ENCODE measurements at regions not wholly inside any gene's neighbourhood (a gene's known extent, or its start where the extent isn't known, plus 50 kb on each side); places are given as distances from the start of the nearest gene placed in this dataset.

DNA sequence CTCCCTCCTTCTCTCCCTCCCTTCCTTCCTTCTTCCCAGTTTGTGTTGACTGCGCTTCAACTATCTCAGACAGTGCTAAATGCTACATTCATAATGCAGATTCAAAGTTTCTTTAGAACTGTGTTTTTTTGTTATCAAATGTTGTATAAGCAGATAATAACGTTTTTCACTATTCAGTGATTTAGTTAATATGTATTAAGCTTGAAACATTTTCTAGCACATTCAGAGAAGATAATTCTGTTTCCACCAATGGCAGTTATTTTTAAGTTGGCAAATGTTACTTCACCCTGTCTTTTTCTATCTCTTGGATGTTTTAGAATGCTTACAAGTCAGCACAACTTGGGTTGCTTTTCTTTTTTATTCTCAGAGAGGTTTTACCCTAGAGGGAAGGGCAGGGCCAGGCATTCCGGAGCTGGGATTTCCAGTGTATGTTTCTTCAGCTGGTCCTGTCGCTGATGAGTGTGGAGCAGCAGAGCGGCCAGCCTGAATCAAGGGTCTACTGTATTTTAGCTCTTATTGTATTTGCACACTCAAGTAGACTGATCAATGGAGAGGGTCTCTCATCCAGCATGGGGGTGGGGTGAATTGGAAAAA lies 162.3 kb upstream of the ARHGAP20 start:
- no peak for TF ChIP-seq RFX5 (IDR thresholded peaks at IDR 0.05; ENCODE audit: low read depth, low read length)
- TF ChIP-seq, protein P1, sequence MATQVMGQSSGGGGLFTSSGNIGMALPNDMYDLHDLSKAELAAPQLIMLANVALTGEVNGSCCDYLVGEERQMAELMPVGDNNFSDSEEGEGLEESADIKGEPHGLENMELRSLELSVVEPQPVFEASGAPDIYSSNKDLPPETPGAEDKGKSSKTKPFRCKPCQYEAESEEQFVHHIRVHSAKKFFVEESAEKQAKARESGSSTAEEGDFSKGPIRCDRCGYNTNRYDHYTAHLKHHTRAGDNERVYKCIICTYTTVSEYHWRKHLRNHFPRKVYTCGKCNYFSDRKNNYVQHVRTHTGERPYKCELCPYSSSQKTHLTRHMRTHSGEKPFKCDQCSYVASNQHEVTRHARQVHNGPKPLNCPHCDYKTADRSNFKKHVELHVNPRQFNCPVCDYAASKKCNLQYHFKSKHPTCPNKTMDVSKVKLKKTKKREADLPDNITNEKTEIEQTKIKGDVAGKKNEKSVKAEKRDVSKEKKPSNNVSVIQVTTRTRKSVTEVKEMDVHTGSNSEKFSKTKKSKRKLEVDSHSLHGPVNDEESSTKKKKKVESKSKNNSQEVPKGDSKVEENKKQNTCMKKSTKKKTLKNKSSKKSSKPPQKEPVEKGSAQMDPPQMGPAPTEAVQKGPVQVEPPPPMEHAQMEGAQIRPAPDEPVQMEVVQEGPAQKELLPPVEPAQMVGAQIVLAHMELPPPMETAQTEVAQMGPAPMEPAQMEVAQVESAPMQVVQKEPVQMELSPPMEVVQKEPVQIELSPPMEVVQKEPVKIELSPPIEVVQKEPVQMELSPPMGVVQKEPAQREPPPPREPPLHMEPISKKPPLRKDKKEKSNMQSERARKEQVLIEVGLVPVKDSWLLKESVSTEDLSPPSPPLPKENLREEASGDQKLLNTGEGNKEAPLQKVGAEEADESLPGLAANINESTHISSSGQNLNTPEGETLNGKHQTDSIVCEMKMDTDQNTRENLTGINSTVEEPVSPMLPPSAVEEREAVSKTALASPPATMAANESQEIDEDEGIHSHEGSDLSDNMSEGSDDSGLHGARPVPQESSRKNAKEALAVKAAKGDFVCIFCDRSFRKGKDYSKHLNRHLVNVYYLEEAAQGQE (IDR thresholded peaks at IDR 0.05; ENCODE audit: low read depth, low read length), result no peak

All from GM12878 (cell line).